ENCODE measurements at regions not wholly inside any gene's neighbourhood (a gene's known extent, or its start where the extent isn't known, plus 50 kb on each side); places are given as distances from the start of the nearest gene placed in this dataset.

- POLR2A ChIA-PET (ENCODE audit: low non-redundant PET) = no interaction called here
- CTCF ChIA-PET = no interaction called here
- H3K36me3 ChIP-seq (ENCODE audit: insufficient read depth, low read length, poor library complexity, severe bottlenecking) = no peaks in the 10 kb centered on the region
- no peak overlapping the region for H3K4me3 ChIP-seq (ENCODE audit: low read depth, low read length, poor library complexity, severe bottlenecking)
- intact Hi-C loops (cut with micrococcal nuclease; ENCODE audit: unreplicated experiment) = no loop called here
- no TSS peak for BruUV-seq (replicated peaks)
- H3K9me3 ChIP-seq (ENCODE audit: low read depth, low read length, poor library complexity, severe bottlenecking) = no peaks in the 10 kb centered on the region
- no peaks in the 10 kb centered on the region for H3K4me1 ChIP-seq (ENCODE audit: insufficient read depth, low read length, poor library complexity, severe bottlenecking)
- no peak for DNase-seq (ENCODE audit: low spot score)
- no peak overlapping the region for H3K27ac ChIP-seq (ENCODE audit: low read depth, low read length, poor library complexity, severe bottlenecking)
- no peaks in the 10 kb centered on the region for H3K27me3 ChIP-seq (replicated peaks; ENCODE audit: insufficient read depth, low read depth, low read length, poor library complexity)
- no peak for TF ChIP-seq CTCF (conservative IDR thresholded peaks at IDR 0.05; ENCODE audit: low read depth, low read length)
- TF ChIP-seq EZH2 (IDR thresholded peaks at IDR 0.05; ENCODE audit: borderline replicate concordance, low read depth, low read length, poor library complexity, severe bottlenecking) = no peak
Observed at GRCh38 chr5:38032149-38032548, 192.3 kb upstream of the GDNF start.

- H3K36me3 ChIP-seq (ENCODE audit: insufficient read depth, low read length, poor library complexity, severe bottlenecking) = no peaks in the 10 kb centered on the region
- no TSS peak for BruUV-seq (replicated peaks)
- no peaks in the 10 kb centered on the region for H3K4me1 ChIP-seq (ENCODE audit: insufficient read depth, low read length, poor library complexity, severe bottlenecking)
- no peak for DNase-seq (ENCODE audit: low spot score)
- H3K27ac ChIP-seq (ENCODE audit: low read depth, low read length, poor library complexity, severe bottlenecking) = no peak overlapping the region
- no peaks in the 10 kb centered on the region for H3K9me3 ChIP-seq (ENCODE audit: low read depth, low read length, poor library complexity, severe bottlenecking)
- ChIA-PET CTCF (no interaction called here), POLR2A (ENCODE audit: low non-redundant PET) (interaction anchor here (0.6 kb wide), 1 partner anchor 232 kb away, joined by 4 read pairs; no protein-coding TSS in a partner anchor)
- no peaks in the 10 kb centered on the region for H3K27me3 ChIP-seq (replicated peaks; ENCODE audit: insufficient read depth, low read depth, low read length, poor library complexity)
- no peak overlapping the region for H3K4me3 ChIP-seq (ENCODE audit: low read depth, low read length, poor library complexity, severe bottlenecking)
- intact Hi-C loops (cut with micrococcal nuclease; ENCODE audit: unreplicated experiment) = no loop called here
- TF ChIP-seq CTCF (conservative IDR thresholded peaks at IDR 0.05; ENCODE audit: low read depth, low read length) (no peak), EZH2 (IDR thresholded peaks at IDR 0.05; ENCODE audit: borderline replicate concordance, low read depth, low read length, poor library complexity, severe bottlenecking) (no peak)
Observed at GRCh38 chr5:38031304-38031703, 191.5 kb upstream of the GDNF start.

GRCh38 chr5:38029397-38030065, 189.7 kb upstream of the GDNF start:
- no TSS peak for BruUV-seq (replicated peaks)
- DNase-seq (ENCODE audit: low spot score) = no peak
- Histone ChIP-seq H3K4me3 (ENCODE audit: low read depth, low read length, poor library complexity, severe bottlenecking) (no peak overlapping the region), H3K9me3 (ENCODE audit: low read depth, low read length, poor library complexity, severe bottlenecking) (no peaks in the 10 kb centered on the region), H3K36me3 (ENCODE audit: insufficient read depth, low read length, poor library complexity, severe bottlenecking) (no peaks in the 10 kb centered on the region), H3K27me3 (replicated peaks; ENCODE audit: insufficient read depth, low read depth, low read length, poor library complexity) (no peaks in the 10 kb centered on the region), H3K4me1 (ENCODE audit: insufficient read depth, low read length, poor library complexity, severe bottlenecking) (no peaks in the 10 kb centered on the region), H3K27ac (ENCODE audit: low read depth, low read length, poor library complexity, severe bottlenecking) (no peak overlapping the region)
- ChIA-PET POLR2A (ENCODE audit: low non-redundant PET) (no interaction called here), CTCF (no interaction called here)
- intact Hi-C loops (cut with micrococcal nuclease; ENCODE audit: unreplicated experiment) = no loop called here
- TF ChIP-seq EZH2 (IDR thresholded peaks at IDR 0.05; ENCODE audit: borderline replicate concordance, low read depth, low read length, poor library complexity, severe bottlenecking) = no peak
- no peak for TF ChIP-seq CTCF (conservative IDR thresholded peaks at IDR 0.05; ENCODE audit: low read depth, low read length)
